Parathyroid adenoma (tissue), 2 donors: ENCODE measurements at regions not wholly inside any gene's neighbourhood (a gene's known extent, or its start where the extent isn't known, plus 50 kb on each side); places are given as distances from the start of the nearest gene placed in this dataset.

ENCODE experiments used
- H2AFZ ChIP-seq: fragments of 300-600 bp; sonication (generic); one replicate; pipeline ENCODE4 v1.7.0; 2017; ENCODE audit warnings: antibody characterized with exemption, mild to moderate bottlenecking
- H3K27ac ChIP-seq: fragments of 300-600 bp; sonication (generic); one replicate; pipeline ENCODE4 v1.7.0; 2017
- H3K27me3 ChIP-seq: fragments of 300-600 bp; sonication (generic); one replicate; pipeline ENCODE4 v1.7.0; 2017; ENCODE audit warnings: low read length; ENCODE audit not compliant: control insufficient read depth, insufficient read depth
- H3K36me3 ChIP-seq: fragments of 300-600 bp; sonication (generic); one replicate; pipeline ENCODE4 v1.7.0; 2017; ENCODE audit warnings: low read length; ENCODE audit not compliant: control insufficient read depth, insufficient read depth
- H3K4me1 ChIP-seq: fragments of 300-600 bp; sonication (generic); one replicate; pipeline ENCODE4 v1.7.0; 2017; ENCODE audit warnings: control low read depth
- H3K4me2 ChIP-seq: fragments of 300-600 bp; sonication (generic); one replicate; pipeline ENCODE4 v1.7.0; 2017; ENCODE audit warnings: low read length
- H3K4me3 ChIP-seq: fragments of 300-600 bp; sonication (generic); one replicate; pipeline ENCODE4 v1.7.0; 2017; ENCODE audit warnings: low read depth, low read length
- H3K79me2 ChIP-seq: fragments of 300-600 bp; sonication (generic); one replicate; pipeline ENCODE4 v1.7.0; 2017; ENCODE audit warnings: control low read depth
- H3K9ac ChIP-seq: fragments of 300-600 bp; sonication (generic); one replicate; pipeline ENCODE4 v1.7.0; 2017; ENCODE audit warnings: mild to moderate bottlenecking
- H3K9me3 ChIP-seq: fragments of 300-600 bp; sonication (generic); one replicate; pipeline ENCODE4 v1.7.0; 2017; ENCODE audit warnings: low read length; ENCODE audit not compliant: control insufficient read depth
- TF ChIP-seq, protein P1 (sequence below): fragments of 300-600 bp; sonication (generic); IDR thresholded peaks from one replicate; pipeline ENCODE4 v1.7.0; 2017; ENCODE audit warnings: antibody characterized with exemption, mild to moderate bottlenecking
- donor health status: primary hyperparathyroidism.

DNA sequence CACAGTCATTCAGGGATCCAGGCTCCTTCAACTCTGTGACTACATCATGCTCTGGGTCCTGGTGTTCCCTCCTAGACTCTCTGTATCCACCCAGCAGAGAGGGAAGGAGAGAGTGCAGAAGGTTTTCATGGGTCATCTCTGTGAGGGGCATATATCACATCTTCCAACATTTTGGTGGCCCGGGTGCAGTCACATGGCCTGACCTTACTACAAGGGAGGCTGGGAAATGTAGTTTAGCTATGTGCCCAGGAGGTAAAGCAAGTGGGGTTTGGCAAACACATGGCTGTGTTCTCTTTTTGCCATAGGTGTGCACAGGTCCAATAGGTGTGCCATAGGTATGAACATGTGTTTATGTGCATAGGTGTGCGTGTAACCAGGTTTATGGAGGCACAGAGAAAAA lies 222.2 kb upstream of the EEF2KMT start:
- Histone ChIP-seq H3K9me3 (no peaks in the 10 kb centered on the region), H3K79me2 (no peaks in the 10 kb centered on the region), H3K4me1 (no peaks in the 10 kb centered on the region), H3K36me3 (no peaks in the 10 kb centered on the region), H2AFZ (no peak overlapping the region), H3K4me2 (no peak overlapping the region), H3K4me3 (no peak overlapping the region), H3K27me3 (no peaks in the 10 kb centered on the region), H3K9ac (no peak overlapping the region), H3K27ac (no peak overlapping the region)
- TF ChIP-seq, protein P1, sequence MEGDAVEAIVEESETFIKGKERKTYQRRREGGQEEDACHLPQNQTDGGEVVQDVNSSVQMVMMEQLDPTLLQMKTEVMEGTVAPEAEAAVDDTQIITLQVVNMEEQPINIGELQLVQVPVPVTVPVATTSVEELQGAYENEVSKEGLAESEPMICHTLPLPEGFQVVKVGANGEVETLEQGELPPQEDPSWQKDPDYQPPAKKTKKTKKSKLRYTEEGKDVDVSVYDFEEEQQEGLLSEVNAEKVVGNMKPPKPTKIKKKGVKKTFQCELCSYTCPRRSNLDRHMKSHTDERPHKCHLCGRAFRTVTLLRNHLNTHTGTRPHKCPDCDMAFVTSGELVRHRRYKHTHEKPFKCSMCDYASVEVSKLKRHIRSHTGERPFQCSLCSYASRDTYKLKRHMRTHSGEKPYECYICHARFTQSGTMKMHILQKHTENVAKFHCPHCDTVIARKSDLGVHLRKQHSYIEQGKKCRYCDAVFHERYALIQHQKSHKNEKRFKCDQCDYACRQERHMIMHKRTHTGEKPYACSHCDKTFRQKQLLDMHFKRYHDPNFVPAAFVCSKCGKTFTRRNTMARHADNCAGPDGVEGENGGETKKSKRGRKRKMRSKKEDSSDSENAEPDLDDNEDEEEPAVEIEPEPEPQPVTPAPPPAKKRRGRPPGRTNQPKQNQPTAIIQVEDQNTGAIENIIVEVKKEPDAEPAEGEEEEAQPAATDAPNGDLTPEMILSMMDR: no peak

DNA sequence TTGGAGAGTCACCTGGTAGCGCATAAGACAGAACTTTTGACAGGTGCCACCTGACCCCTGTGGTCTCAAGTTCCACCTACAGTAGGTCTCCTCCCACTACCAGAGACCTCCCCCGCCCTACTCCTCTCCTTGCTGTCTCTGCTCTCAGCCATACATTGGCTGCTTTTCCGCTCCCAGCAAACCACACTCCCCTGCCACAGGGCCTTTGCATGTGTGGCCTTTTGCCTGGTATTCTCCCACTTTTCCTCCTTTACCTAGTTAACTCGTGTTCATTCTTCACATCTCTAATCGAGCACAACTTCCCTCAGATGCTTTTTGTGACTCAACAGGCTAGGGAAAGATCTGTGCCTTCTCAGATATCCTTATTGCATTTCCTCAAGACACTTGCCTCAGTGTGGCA lies 218.3 kb upstream of the EEF2KMT start:
- Histone ChIP-seq H3K36me3 (no peaks in the 10 kb centered on the region), H3K4me1 (no peaks in the 10 kb centered on the region), H3K9me3 (no peaks in the 10 kb centered on the region), H3K27ac (no peak overlapping the region), H3K4me2 (no peak overlapping the region), H3K27me3 (no peaks in the 10 kb centered on the region), H3K9ac (no peak overlapping the region), H3K4me3 (no peak overlapping the region), H3K79me2 (no peaks in the 10 kb centered on the region), H2AFZ (no peak overlapping the region)
- TF ChIP-seq, protein P1: no peak

DNA sequence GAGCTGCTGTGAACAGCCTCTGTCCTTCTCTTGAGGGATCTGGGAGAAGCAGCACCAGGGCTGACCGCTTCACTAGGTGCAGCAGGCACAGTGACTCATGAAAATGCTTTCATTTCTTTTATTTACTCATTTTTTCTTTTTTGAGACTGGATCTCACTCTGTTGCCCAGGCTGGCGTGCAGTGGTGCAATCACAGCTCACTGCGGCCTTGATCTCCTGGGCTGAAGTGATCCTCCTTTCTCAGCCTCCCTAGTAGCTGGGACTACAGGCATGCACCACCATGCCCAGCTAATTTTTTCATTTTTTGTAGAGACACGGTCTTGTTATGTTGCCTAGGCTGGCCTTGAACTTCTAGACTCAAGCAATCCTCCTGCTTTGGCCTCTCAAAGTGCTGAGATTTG lies 216.8 kb upstream of the EEF2KMT start:
- H3K27ac ChIP-seq: no peak overlapping the region
- no peak overlapping the region for H3K9ac ChIP-seq
- no peak overlapping the region for H3K4me2 ChIP-seq
- no peaks in the 10 kb centered on the region for H3K4me1 ChIP-seq
- H3K79me2 ChIP-seq: no peaks in the 10 kb centered on the region
- H3K36me3 ChIP-seq: no peaks in the 10 kb centered on the region
- no peak overlapping the region for H2AFZ ChIP-seq
- no peak overlapping the region for H3K4me3 ChIP-seq
- TF ChIP-seq, protein P1: no peak
- H3K27me3 ChIP-seq: no peaks in the 10 kb centered on the region
- H3K9me3 ChIP-seq: no peaks in the 10 kb centered on the region

DNA sequence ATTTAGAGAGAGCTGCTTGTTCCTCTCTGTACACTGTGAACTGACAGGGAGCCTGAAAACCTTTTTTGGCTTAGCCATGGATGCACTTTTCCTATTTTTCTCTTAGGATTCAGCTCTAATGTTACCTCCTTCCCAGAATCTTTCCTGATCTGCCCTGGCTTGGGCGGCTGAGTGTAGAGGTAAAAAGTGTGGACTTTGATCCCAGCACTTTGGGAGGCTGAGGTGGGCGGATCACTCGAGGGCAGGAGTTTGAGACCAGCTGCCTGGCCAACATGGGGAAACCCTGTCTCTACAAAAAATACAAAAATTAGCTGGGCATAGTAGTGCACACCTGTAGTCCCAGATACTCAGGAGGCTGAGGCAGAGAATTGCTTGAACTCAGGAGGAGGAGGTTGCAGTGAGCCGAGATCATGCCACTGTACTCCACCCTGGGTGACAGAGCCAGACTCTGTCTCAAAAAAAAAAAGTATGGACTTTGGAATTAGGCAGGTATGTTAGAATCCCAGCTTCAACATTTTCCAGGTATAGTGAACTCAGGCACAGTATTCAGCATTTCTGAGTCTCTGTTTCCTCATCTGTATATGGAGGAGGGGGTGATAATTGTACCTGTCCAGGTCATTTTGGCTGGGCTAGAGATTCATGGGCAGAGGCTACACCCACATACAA lies 212.5 kb upstream of the EEF2KMT start:
- no peaks in the 10 kb centered on the region for H3K4me1 ChIP-seq
- H3K79me2 ChIP-seq: no peaks in the 10 kb centered on the region
- H3K27ac ChIP-seq: no peak overlapping the region
- no peaks in the 10 kb centered on the region for H3K9me3 ChIP-seq
- H3K4me2 ChIP-seq: no peak overlapping the region
- H3K4me3 ChIP-seq: no peak overlapping the region
- no peaks in the 10 kb centered on the region for H3K27me3 ChIP-seq
- no peak overlapping the region for H2AFZ ChIP-seq
- H3K9ac ChIP-seq: no peak overlapping the region
- H3K36me3 ChIP-seq: no peaks in the 10 kb centered on the region
- TF ChIP-seq, protein P1: no peak

DNA sequence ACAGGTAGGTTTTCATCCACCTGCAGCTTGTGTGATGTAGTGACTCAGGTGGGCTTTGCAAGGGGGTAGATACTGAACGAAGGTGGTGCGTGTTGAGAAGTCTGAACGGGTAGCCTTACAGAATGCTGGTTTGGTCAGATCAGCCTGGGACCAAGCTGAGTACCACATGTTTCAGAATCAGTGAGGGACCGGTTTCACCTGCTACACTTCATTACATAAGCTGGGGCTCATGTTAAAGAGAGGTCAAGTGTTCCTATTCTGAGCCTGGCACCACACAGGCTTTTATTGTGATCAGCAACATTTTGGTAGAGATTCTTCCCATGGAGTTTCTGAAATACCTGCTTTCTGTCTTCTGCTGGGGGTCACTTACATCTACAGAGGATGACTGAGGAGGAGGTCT lies 207.4 kb upstream of the EEF2KMT start:
- Histone ChIP-seq H3K9ac (no peak overlapping the region), H3K4me2 (no peak overlapping the region), H3K4me1 (no peaks in the 10 kb centered on the region), H3K79me2 (no peaks in the 10 kb centered on the region), H2AFZ (no peak overlapping the region), H3K27me3 (no peaks in the 10 kb centered on the region), H3K4me3 (no peak overlapping the region), H3K9me3 (no peaks in the 10 kb centered on the region), H3K36me3 (no peaks in the 10 kb centered on the region), H3K27ac (no peak overlapping the region)
- TF ChIP-seq, protein P1: no peak
